IMR-90 (cell line): ENCODE measurements at regions not wholly inside any gene's neighbourhood (a gene's known extent, or its start where the extent isn't known, plus 50 kb on each side); places are given as distances from the start of the nearest gene placed in this dataset.

Source experiments
- ATAC-seq: fragments of 200-7000 bp; cut with Tn5 transposase; 2 replicates; pipeline ENCODE4 v1.9.1; 2020; ENCODE audit warnings: low read depth, mild to moderate bottlenecking, moderate library complexity
- BruUV-seq: library from RNA; stranded (reverse); fragments of 400-500 nt; replicated peaks from 2 replicates; lab custom pipeline; 2021; lab: Mats Ljungman, UMichigan
- CTCF ChIA-PET: fragments of 300-600 bp; formaldehyde crosslinking; extraction: SDS; loops from one replicate; lab custom pipeline; 2021; ENCODE audit warnings: antibody characterized with exemption; lab: Yijun Ruan, JAX
- POLR2A ChIA-PET: fragments of 300-600 bp; sonication (Branson Sonifier 250); formaldehyde crosslinking; loops from one replicate; lab custom pipeline; 2022; ENCODE audit warnings: antibody characterized with exemption; ENCODE audit not compliant: unreplicated experiment; lab: Charles Lee
- DNase-seq: peaks from one replicate; pipeline ENCODE4 v3.0.0; 2013
- H2AFZ ChIP-seq: replicated peaks from 2 replicates; pipeline ENCODE3; 2013; ENCODE audit warnings: low read length, mild to moderate bottlenecking; ENCODE audit not compliant: poor library complexity
- H2AK5ac ChIP-seq: 2 replicates; pipeline ENCODE4 v1.6.1; 2013; ENCODE audit warnings: low read depth, low read length, inconsistent platforms
- H2AK9ac ChIP-seq: replicated peaks from 2 replicates; pipeline ENCODE3; 2013; ENCODE audit warnings: mild to moderate bottlenecking, low read depth, low read length, moderate library complexity; ENCODE audit not compliant: poor library complexity
- H2BK120ac ChIP-seq: 2 replicates; pipeline ENCODE4 v1.6.1; 2013; ENCODE audit warnings: low read depth, low read length, inconsistent platforms
- H2BK15ac ChIP-seq: 3 replicates; pipeline ENCODE4 v1.6.1; 2013; ENCODE audit warnings: low read depth, low read length, inconsistent platforms
- H2BK20ac ChIP-seq: 2 replicates; pipeline ENCODE4 v1.6.1; 2013; ENCODE audit warnings: low read depth, mild to moderate bottlenecking, inconsistent platforms, low read length, moderate library complexity
- H2BK5ac ChIP-seq: 2 replicates; pipeline ENCODE4 v1.6.1; 2013; ENCODE audit warnings: mild to moderate bottlenecking, low read depth, low read length, inconsistent platforms; ENCODE audit not compliant: poor library complexity, severe bottlenecking
- H3K14ac ChIP-seq: replicated peaks from 2 replicates; pipeline ENCODE4 v1.6.1; 2013; ENCODE audit warnings: low read depth, low read length, inconsistent platforms
- H3K18ac ChIP-seq: 2 replicates; pipeline ENCODE4 v1.6.1; 2013; ENCODE audit warnings: low read depth, low read length, control low read depth
- H3K23ac ChIP-seq: 2 replicates; pipeline ENCODE4 v1.6.1; 2013; ENCODE audit warnings: low read depth, low read length, inconsistent platforms
- H3K27ac ChIP-seq: 2 replicates; pipeline ENCODE4 v1.5.1; 2013; ENCODE audit warnings: mild to moderate bottlenecking, control low read depth, low read length; ENCODE audit not compliant: insufficient read depth
- H3K27me3 ChIP-seq: 2 replicates; pipeline ENCODE4 v1.6.1; 2013; ENCODE audit warnings: low read length; ENCODE audit not compliant: control insufficient read depth, insufficient read depth
- H3K36me3 ChIP-seq: 2 replicates; pipeline ENCODE4 v1.6.1; 2013; ENCODE audit warnings: low read length, mixed read lengths; ENCODE audit not compliant: control insufficient read depth, insufficient read depth
- H3K4ac ChIP-seq: 2 replicates; pipeline ENCODE4 v1.6.1; 2013; ENCODE audit warnings: low read depth, low read length, inconsistent platforms
- H3K4me1 ChIP-seq: 2 replicates; pipeline ENCODE4 v1.6.1; 2013; ENCODE audit warnings: low read length, mixed read lengths; ENCODE audit not compliant: control insufficient read depth, insufficient read depth
- H3K4me2 ChIP-seq: 2 replicates; pipeline ENCODE4 v1.6.1; 2013; ENCODE audit warnings: low read depth, mild to moderate bottlenecking, control low read depth, low read length, moderate library complexity
- H3K4me3 ChIP-seq: 2 replicates; pipeline ENCODE4 v1.5.1; 2013; ENCODE audit warnings: low read depth, mild to moderate bottlenecking, control low read depth, low read length, moderate library complexity; ENCODE audit not compliant: insufficient read depth
- H3K56ac ChIP-seq: 2 replicates; pipeline ENCODE4 v1.6.1; 2013; ENCODE audit warnings: low read length, inconsistent platforms; ENCODE audit not compliant: insufficient read depth; ENCODE audit errors: extremely low read depth
- H3K79me1 ChIP-seq, 2 experiments: 2 replicates each; pipeline ENCODE4 v1.6.1; 2013; ENCODE audit warnings: low read length in 2 of 2, inconsistent platforms in 1 of 2, low read depth in 1 of 2
- H3K9ac ChIP-seq: 2 replicates; pipeline ENCODE4 v1.6.1; 2013; ENCODE audit warnings: low read depth, low read length, control low read depth
- H3K9me1 ChIP-seq: 2 replicates; pipeline ENCODE4 v1.6.1; 2013; ENCODE audit warnings: low read length, inconsistent platforms; ENCODE audit not compliant: insufficient read depth
- H3K9me3 ChIP-seq: 2 replicates; pipeline ENCODE4 v1.6.1; 2013; ENCODE audit warnings: low read length; ENCODE audit not compliant: control insufficient read depth, insufficient read depth
- H4K20me1 ChIP-seq: 2 replicates; pipeline ENCODE4 v1.6.1; 2013; ENCODE audit warnings: low read length, inconsistent platforms; ENCODE audit not compliant: insufficient read depth
- H4K5ac ChIP-seq: 2 replicates; pipeline ENCODE4 v1.6.1; 2013; ENCODE audit warnings: mild to moderate bottlenecking, low read depth, low read length, control low read depth
- H4K8ac ChIP-seq, 2 experiments: 2 replicates each; pipeline ENCODE4 v1.6.1; 2013; ENCODE audit warnings: low read depth in 2 of 2, low read length in 2 of 2, control low read depth in 1 of 2, inconsistent platforms in 1 of 2
- H4K91ac ChIP-seq: 2 replicates; pipeline ENCODE4 v1.6.1; 2013; ENCODE audit warnings: low read depth, low read length, inconsistent platforms; ENCODE audit not compliant: insufficient read depth
- BHLHE40 ChIP-seq: fragments of 150-350 bp; IDR thresholded peaks from 2 replicates; pipeline ENCODE4 v1.6.1; 2016; ENCODE audit warnings: mild to moderate bottlenecking, low read depth, low read length
- CEBPB ChIP-seq: IDR thresholded peaks from 2 replicates; pipeline ENCODE4 v1.6.1; 2012; ENCODE audit warnings: low read depth, low read length, improper control_type of control experiment
- CHD1 ChIP-seq: IDR thresholded peaks from 2 replicates; pipeline ENCODE4 v1.6.1; 2012; ENCODE audit warnings: low read depth, low read length, improper control_type of control experiment
- CTCF ChIP-seq: conservative IDR thresholded peaks from 2 replicates; pipeline ENCODE4 v1.5.1; 2012; ENCODE audit warnings: mild to moderate bottlenecking, low read depth, low read length, improper control_type of control experiment
- FOS ChIP-seq: fragments of 150-350 bp; IDR thresholded peaks from 2 replicates; pipeline ENCODE4 v1.6.1; 2016; ENCODE audit warnings: low read depth, low read length
- MAFK ChIP-seq: IDR thresholded peaks from 2 replicates; pipeline ENCODE4 v1.6.1; 2012; ENCODE audit warnings: low read depth, low read length, improper control_type of control experiment
- MAZ ChIP-seq: IDR thresholded peaks from 2 replicates; pipeline ENCODE4 v1.6.1; 2012; ENCODE audit warnings: low read depth, mild to moderate bottlenecking, low read length, improper control_type of control experiment, moderate library complexity, borderline replicate concordance
- MXI1 ChIP-seq: IDR thresholded peaks from 2 replicates; pipeline ENCODE4 v1.6.1; 2012; ENCODE audit warnings: low read depth, mild to moderate bottlenecking, low read length, moderate library complexity, borderline replicate concordance
- NFE2L2 ChIP-seq: fragments of 150-350 bp; IDR thresholded peaks from 2 replicates; pipeline ENCODE4 v1.6.1; 2016; ENCODE audit warnings: low read depth, mild to moderate bottlenecking, low read length
- POLR2A ChIP-seq: IDR thresholded peaks from 2 replicates; pipeline ENCODE4 v1.6.1; 2012; ENCODE audit warnings: mild to moderate bottlenecking, low read depth, low read length
- RAD21 ChIP-seq: IDR thresholded peaks from 2 replicates; pipeline ENCODE4 v1.6.1; 2012; ENCODE audit warnings: low read length, improper control_type of control experiment
- RCOR1 ChIP-seq: IDR thresholded peaks from 2 replicates; pipeline ENCODE4 v1.6.1; 2012; ENCODE audit warnings: mild to moderate bottlenecking, low read length, improper control_type of control experiment; ENCODE audit not compliant: insufficient replicate concordance
- RFX5 ChIP-seq: IDR thresholded peaks from 2 replicates; pipeline ENCODE4 v1.8.0; 2012; ENCODE audit warnings: low read depth, mild to moderate bottlenecking, low read length, moderate library complexity
- SMC3 ChIP-seq: fragments of 150-350 bp; IDR thresholded peaks from 2 replicates; pipeline ENCODE4 v1.6.1; 2016; ENCODE audit warnings: low read depth, mild to moderate bottlenecking, antibody characterized with exemption, low read length, moderate library complexity
- WGBS, 2 experiments: methylation state at CpG; one replicate each; pipeline versions ENCODE4 v1.1.5 to v1.1.7; 2013; ENCODE audit warnings: missing lambda C conversion rate in 2 of 2; ENCODE audit not compliant: insufficient read length in 1 of 2; ENCODE audit errors: extremely low coverage in 2 of 2; 5-methylcytosine and 5-hydroxymethylcytosine counted together
- dilution Hi-C: fragments of 300-500 bp; cut with HindIII; formaldehyde crosslinking; loops from one replicate; pipeline ENCODE4 v1.14.3; 2018; ENCODE audit warnings: low sequenced_read_pairs; ENCODE audit not compliant: unreplicated experiment
- in situ Hi-C: fragments of 300-500 bp; cut with MboI; formaldehyde crosslinking; loops from 3 replicates; pipeline ENCODE4 v1.14.3; 2019; ENCODE audit warnings: low sequenced_read_pairs, inconsistent platforms, mixed read lengths
- intact Hi-C: fragments of 100-400 bp; cut with micrococcal nuclease; formaldehyde crosslinking; loops from 2 replicates; pipeline ENCODE4 v1.10.0; 2022
- TF ChIP-seq, protein P1 (sequence below): fragments of 150-350 bp; IDR thresholded peaks from 2 replicates; pipeline ENCODE4 v1.6.1; 2016; ENCODE audit warnings: low read depth, mild to moderate bottlenecking, low read length, moderate library complexity, borderline replicate concordance

- H3K36me3 ChIP-seq: no peaks in the 10 kb centered on the region
- dilution Hi-C loops (no loop called here), intact Hi-C loops (no loop called here), in situ Hi-C loops (no loop called here)
- DNase-seq (no peak), ATAC-seq (no peak)
- H4K91ac ChIP-seq: peak overlapping the region; percentile 33; the same call in 1 of the 2 replicates
- peak overlapping the region; percentile 81 for H2BK20ac ChIP-seq
- 0 out of 2 replicates have a peak overlapping the region, but pooled peaks have one; percentile 49 for H4K5ac ChIP-seq
- peak overlapping the region; percentile 25; the same call in 1 of the 2 replicates for H3K4ac ChIP-seq
- peak overlapping the region; percentile 46; the same call in 1 of the 2 replicates for H3K18ac ChIP-seq
- H3K9ac ChIP-seq: no peak overlapping the region
- 0 out of 2 replicates have a peak, but pooled peaks cover 3% of the 10 kb centered on the region for H3K9me1 ChIP-seq
- no peak overlapping the region for H3K27ac ChIP-seq
- H3K23ac ChIP-seq: no peak overlapping the region
- H3K4me3 ChIP-seq: no peak overlapping the region
- H3K4me1 ChIP-seq: peaks cover 12% of the 10 kb centered on the region
- H3K4me2 ChIP-seq: no peak overlapping the region
- peak overlapping the region; percentile 29 for H2BK5ac ChIP-seq
- no peaks in the 10 kb centered on the region for H3K79me1 ChIP-seq
- H2BK15ac ChIP-seq: peak overlapping the region; percentile 86; the same call in 2 of the 3 replicates
- CTCF ChIA-PET: interaction anchor here (1.8 kb wide), 1 partner anchor 14 kb away, joined by 4 read pairs; no protein-coding TSS in a partner anchor
- no TSS peak for BruUV-seq
- H3K9me3 ChIP-seq: peaks cover 4% of the 10 kb centered on the region
- H4K20me1 ChIP-seq: no peaks in the 10 kb centered on the region
- no peak overlapping the region for H3K56ac ChIP-seq
- no CpG with 5 or more reads among the region's 4 CpGs for WGBS, 2 experiments
- no peak overlapping the region for H2AFZ ChIP-seq
- peak overlapping the region; percentile 74; the same call in 1 of the 2 replicates for H2BK120ac ChIP-seq
- peak overlapping the region; percentile 81; the same call in 1 of the 2 replicates for H2AK5ac ChIP-seq
- no peak overlapping the region for H2AK9ac ChIP-seq
- H4K8ac ChIP-seq: peak overlapping the region in 1 of 2 experiments; percentile 56; a peak in 2 of 4 replicates
- H3K27me3 ChIP-seq: no peaks in the 10 kb centered on the region
- POLR2A ChIA-PET: interaction anchor here (0.6 kb wide), 1 partner anchor 154 kb away, joined by 3 read pairs; no protein-coding TSS in a partner anchor
- H3K14ac ChIP-seq: no peak overlapping the region; the same call in 1 of the 2 replicates
- TF ChIP-seq CTCF: no peak
- no peak for TF ChIP-seq BHLHE40
- no peak for TF ChIP-seq RAD21
- no peak for TF ChIP-seq POLR2A
- no peak for TF ChIP-seq MAZ
- no peak for TF ChIP-seq FOS
- TF ChIP-seq, protein P1, sequence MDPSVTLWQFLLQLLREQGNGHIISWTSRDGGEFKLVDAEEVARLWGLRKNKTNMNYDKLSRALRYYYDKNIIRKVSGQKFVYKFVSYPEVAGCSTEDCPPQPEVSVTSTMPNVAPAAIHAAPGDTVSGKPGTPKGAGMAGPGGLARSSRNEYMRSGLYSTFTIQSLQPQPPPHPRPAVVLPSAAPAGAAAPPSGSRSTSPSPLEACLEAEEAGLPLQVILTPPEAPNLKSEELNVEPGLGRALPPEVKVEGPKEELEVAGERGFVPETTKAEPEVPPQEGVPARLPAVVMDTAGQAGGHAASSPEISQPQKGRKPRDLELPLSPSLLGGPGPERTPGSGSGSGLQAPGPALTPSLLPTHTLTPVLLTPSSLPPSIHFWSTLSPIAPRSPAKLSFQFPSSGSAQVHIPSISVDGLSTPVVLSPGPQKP: no peak
- no peak for TF ChIP-seq CHD1
- TF ChIP-seq NFE2L2: no peak
- no peak for TF ChIP-seq RCOR1
- no peak for TF ChIP-seq RFX5
- no peak for TF ChIP-seq MXI1
- TF ChIP-seq CEBPB: no peak
- no peak for TF ChIP-seq SMC3
- TF ChIP-seq MAFK: no peak
These were observed 290.0 kb upstream of the THBS1 start for GRCh38 chr15:39290711-39291435.
